ENCODE measurements at regions not wholly inside any gene's neighbourhood (a gene's known extent, or its start where the extent isn't known, plus 50 kb on each side); places are given as distances from the start of the nearest gene placed in this dataset.
"Not testable (repeated sequence)": the region's sequence is repeated elsewhere in the genome, so short reads cannot be mapped to it uniquely, and the experiment has no call there.

DNA sequence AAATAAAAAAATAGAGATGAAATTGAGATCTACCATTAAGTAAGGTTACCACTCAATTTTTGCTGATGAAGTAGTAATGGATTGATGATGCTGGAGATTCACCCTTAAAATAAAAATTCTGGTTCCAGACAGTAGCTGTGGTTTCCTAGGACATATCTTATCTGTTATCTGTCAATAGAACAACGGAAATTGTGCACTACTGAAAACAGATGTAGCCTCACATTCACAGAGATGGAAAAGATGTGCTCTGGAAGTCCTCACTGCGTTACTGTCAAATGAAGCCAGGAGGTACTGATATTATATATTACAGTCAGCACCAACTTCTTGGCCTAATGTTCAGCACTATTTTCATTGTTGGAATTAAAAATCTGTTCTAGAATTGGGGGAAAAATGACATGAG, 154.0 kb downstream of the SLC24A2 start:
- 42 to 59% methylated on average over 2 of the region's 2 CpGs for WGBS, 2 donors
- ATAC-seq (no peak), DNase-seq (no peak)
- Histone ChIP-seq H3K27me3 (no peaks in the 10 kb centered on the region), H3K36me3 (no peaks in the 10 kb centered on the region), H3K9me3 (no peaks in the 10 kb centered on the region), H3K4me3 (no peak overlapping the region), H3K4me1 (peaks cover 0 to 4% (median 0%) of the 10 kb centered on the region in 9 donors), H3K27ac (no peak overlapping the region)
- intact Hi-C loops (cut with DNase I): loop anchor here in 2 of 10 donors (5.0 to 10.0 kb wide), 2 partner anchors 60 to 143 kb away; no protein-coding TSS in a partner anchor
- TF ChIP-seq, protein P1, sequence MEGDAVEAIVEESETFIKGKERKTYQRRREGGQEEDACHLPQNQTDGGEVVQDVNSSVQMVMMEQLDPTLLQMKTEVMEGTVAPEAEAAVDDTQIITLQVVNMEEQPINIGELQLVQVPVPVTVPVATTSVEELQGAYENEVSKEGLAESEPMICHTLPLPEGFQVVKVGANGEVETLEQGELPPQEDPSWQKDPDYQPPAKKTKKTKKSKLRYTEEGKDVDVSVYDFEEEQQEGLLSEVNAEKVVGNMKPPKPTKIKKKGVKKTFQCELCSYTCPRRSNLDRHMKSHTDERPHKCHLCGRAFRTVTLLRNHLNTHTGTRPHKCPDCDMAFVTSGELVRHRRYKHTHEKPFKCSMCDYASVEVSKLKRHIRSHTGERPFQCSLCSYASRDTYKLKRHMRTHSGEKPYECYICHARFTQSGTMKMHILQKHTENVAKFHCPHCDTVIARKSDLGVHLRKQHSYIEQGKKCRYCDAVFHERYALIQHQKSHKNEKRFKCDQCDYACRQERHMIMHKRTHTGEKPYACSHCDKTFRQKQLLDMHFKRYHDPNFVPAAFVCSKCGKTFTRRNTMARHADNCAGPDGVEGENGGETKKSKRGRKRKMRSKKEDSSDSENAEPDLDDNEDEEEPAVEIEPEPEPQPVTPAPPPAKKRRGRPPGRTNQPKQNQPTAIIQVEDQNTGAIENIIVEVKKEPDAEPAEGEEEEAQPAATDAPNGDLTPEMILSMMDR (IDR thresholded peaks at IDR 0.05): no peak

DNA sequence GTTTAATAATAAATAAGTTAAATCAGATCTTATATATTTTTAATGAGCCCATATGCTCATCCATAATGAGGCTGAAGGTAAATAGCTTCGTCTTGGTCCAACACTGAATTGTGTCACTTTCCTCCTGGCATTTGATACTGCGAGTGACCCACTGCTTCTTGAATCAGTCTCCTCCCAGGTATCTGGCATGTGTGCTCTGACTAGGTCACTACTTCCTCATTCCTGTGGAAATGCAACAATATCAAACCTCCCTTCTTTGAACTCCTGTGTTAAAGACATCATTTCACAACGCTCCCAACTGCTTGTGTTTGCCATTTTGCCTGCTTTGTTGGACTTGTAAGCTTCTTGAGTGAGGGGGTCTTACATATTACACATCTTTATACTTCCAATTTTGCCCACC, 157.7 kb downstream of the SLC24A2 start:
- 66 to 69% methylated on average over 3 of the region's 3 CpGs for WGBS, 2 donors
- Histone ChIP-seq H3K27me3 (peaks cover 0 to 2% (median 0%) of the 10 kb centered on the region in 7 donors), H3K36me3 (no peaks in the 10 kb centered on the region), H3K4me1 (peaks cover 0 to 4% (median 0%) of the 10 kb centered on the region in 9 donors), H3K27ac (no peak overlapping the region), H3K4me3 (no peak overlapping the region), H3K9me3 (no peaks in the 10 kb centered on the region)
- intact Hi-C loops (cut with DNase I): loop anchor here in 1 of 10 donors (10.0 kb wide), 1 partner anchor 64 kb away; no protein-coding TSS in a partner anchor
- ATAC-seq (no peak), DNase-seq (no peak)
- TF ChIP-seq, protein P1 (IDR thresholded peaks at IDR 0.05): no peak

DNA sequence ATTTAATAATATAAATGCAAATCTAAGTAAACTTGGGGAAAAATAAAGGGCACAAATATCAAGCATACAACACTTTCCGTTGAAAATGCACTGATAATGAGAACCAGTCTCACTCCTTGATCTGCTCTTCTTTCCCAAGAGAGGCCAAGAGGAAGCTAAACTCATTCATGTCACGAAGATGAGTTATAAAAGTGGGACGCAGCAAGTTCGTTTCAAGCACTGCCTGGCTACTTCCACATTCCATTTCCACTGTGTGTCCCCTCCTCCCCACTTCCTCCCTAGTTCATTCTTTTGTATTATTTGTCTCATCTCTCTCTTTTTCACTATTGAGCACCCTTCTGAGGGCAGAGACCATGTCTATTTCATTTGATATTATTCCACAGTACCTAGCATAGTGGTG, 158.1 kb downstream of the SLC24A2 start:
- WGBS, 2 donors: 34 to 40% methylated on average over 4 of the region's 4 CpGs
- no peak for ATAC-seq

DNA sequence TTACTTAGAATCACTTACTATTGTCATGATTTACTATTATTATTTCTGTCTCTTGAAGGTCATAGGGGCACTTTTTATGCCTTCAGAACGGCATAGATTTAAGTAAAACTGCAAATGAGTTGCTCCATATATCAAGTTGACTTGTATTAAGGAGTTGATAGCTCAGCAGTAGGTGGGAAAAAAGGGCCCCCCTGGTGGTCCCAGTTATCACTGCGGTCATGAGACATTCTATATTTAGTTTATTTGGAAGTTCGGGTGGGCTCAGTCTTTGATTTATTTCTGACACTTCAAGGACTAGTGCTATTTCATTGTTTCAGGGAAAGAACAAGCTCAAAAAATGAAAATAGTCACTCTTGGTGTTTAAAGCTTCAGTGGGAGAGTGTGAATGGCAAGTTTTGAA, 159.3 kb downstream of the SLC24A2 start:
- H3K36me3 ChIP-seq: no peaks in the 10 kb centered on the region
- H3K27ac ChIP-seq: no peak overlapping the region
- H3K9me3 ChIP-seq: no peaks in the 10 kb centered on the region
- DNase-seq (no peak), ATAC-seq (no peak)
- H3K4me1 ChIP-seq: peaks cover 0 to 4% (median 0%) of the 10 kb centered on the region in 9 donors
- H3K4me3 ChIP-seq: no peak overlapping the region
- intact Hi-C loops (cut with DNase I): no loop called here
- WGBS, 2 donors: 38 to 39% methylated on average over 3 of the region's 3 CpGs
- H3K27me3 ChIP-seq: peaks cover 0 to 2% (median 0%) of the 10 kb centered on the region in 7 donors
- TF ChIP-seq, protein P1 (IDR thresholded peaks at IDR 0.05): no peak

More for the DNA sequence above, 158.1 kb downstream of the SLC24A2 start:
- Histone ChIP-seq H3K4me3 (no peak overlapping the region), H3K9me3 (no peaks in the 10 kb centered on the region), H3K4me1 (peaks cover 0 to 4% (median 0%) of the 10 kb centered on the region in 9 donors), H3K36me3 (no peaks in the 10 kb centered on the region), H3K27me3 (peaks cover 0 to 2% (median 0%) of the 10 kb centered on the region in 7 donors), H3K27ac (no peak overlapping the region)
- no peak for DNase-seq
- intact Hi-C loops (cut with DNase I): loop anchor here in 1 of 10 donors (10.0 kb wide), 1 partner anchor 64 kb away; no protein-coding TSS in a partner anchor
- TF ChIP-seq, protein P1 (IDR thresholded peaks at IDR 0.05): no peak

DNA sequence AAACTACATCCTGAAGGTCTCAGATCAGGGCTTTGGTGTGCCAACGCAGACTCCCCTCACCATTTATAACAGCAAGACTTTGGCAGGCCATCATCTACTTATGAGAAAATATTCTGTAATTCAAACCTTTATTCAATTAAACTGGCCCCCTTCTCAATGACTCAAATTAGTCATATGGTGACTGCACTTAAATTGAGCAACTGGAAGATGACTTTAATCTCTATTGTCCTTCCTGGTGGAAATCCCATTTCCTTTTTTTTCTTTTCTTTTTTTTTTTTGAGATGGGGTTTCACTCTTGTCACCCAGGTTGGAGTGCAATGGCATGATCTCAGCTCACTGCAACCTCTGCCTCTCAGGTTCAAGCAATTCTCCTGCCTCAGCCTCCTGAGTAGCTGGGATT, 163.4 kb downstream of the SLC24A2 start:
- WGBS, 2 donors: 94 to 97% methylated on average over 1 of the region's 1 CpG

More for the DNA sequence above, 163.4 kb downstream of the SLC24A2 start:
- H3K27ac ChIP-seq; intact Hi-C loops (cut with DNase I); H3K36me3 ChIP-seq; H3K4me3 ChIP-seq; ATAC-seq; H3K4me1 ChIP-seq; DNase-seq; H3K9me3 ChIP-seq; H3K27me3 ChIP-seq: not testable (repeated sequence)
